Stimulated activated CD4-positive, alpha-beta T cell treated with anti-CD3 and anti-CD28 coated beads, Interleukin-2, amount 100 ng/mL, for 24 hours (primary cell): ENCODE measurements at regions not wholly inside any gene's neighbourhood (a gene's known extent, or its start where the extent isn't known, plus 50 kb on each side); places are given as distances from the start of the nearest gene placed in this dataset.
"Not testable (repeated sequence)": the region's sequence is repeated elsewhere in the genome, so short reads cannot be mapped to it uniquely, and the experiment has no call there.

ENCODE experiments used
- DNase-seq, 2 donors: peaks; one replicate each; pipeline ENCODE4 v3.0.0-alpha.2; 2020

- DNase-seq, result not testable (repeated sequence)
Measured at GRCh38 chr6:3672339-3672738, 79.2 kb downstream of the PXDC1 start.

GRCh38 chr6:3671382-3671781, 80.1 kb downstream of the PXDC1 start:
- no peak for DNase-seq

- DNase-seq, result no peak
Measured at GRCh38 chr6:3670356-3670755, 81.2 kb downstream of the PXDC1 start.

- DNase-seq, result no peak
Measured at GRCh38 chr6:3669916-3670315, 81.6 kb downstream of the PXDC1 start.

GRCh38 chr6:3665608-3666007, 85.9 kb downstream of the PXDC1 start:
- DNase-seq, result no peak

GRCh38 chr6:3664625-3665041, 86.9 kb downstream of the PXDC1 start:
- no peak for DNase-seq

GRCh38 chr6:3663811-3664210, 87.7 kb downstream of the PXDC1 start:
- no peak for DNase-seq

- no peak for DNase-seq
Measured at GRCh38 chr6:3663081-3663480, 88.4 kb downstream of the PXDC1 start.

- DNase-seq, result no peak
Measured at GRCh38 chr6:3661390-3661789, 90.1 kb downstream of the PXDC1 start.

GRCh38 chr6:3660473-3660872, 91.0 kb downstream of the PXDC1 start:
- DNase-seq, result no peak

- no peak for DNase-seq
Measured at GRCh38 chr6:3659748-3660147, 91.8 kb downstream of the PXDC1 start.

GRCh38 chr6:3656076-3656475, 95.4 kb downstream of the PXDC1 start:
- no peak for DNase-seq

GRCh38 chr6:3654898-3655297, 96.6 kb downstream of the PXDC1 start:
- DNase-seq, result no peak

- DNase-seq, result no peak
Measured at GRCh38 chr6:3654436-3654835, 97.1 kb downstream of the PXDC1 start.

- DNase-seq, result no peak
Measured at GRCh38 chr6:3653528-3654070, 97.9 kb downstream of the PXDC1 start.

- no peak for DNase-seq
Measured at GRCh38 chr6:3651698-3652229, 99.7 kb downstream of the PXDC1 start.

GRCh38 chr6:3650959-3651697, 100.4 kb downstream of the PXDC1 start:
- DNase-seq, result no peak

- DNase-seq, result no peak
Measured at GRCh38 chr6:3650076-3650958, 101.2 kb downstream of the PXDC1 start.

- DNase-seq, result no peak
Measured at GRCh38 chr6:3648724-3649123, 102.8 kb downstream of the PXDC1 start.

- no peak for DNase-seq
Measured at GRCh38 chr6:3646616-3647362, 104.7 kb downstream of the PXDC1 start.

GRCh38 chr6:3644739-3645012, 106.8 kb downstream of the PXDC1 start:
- DNase-seq, result no peak

GRCh38 chr6:3643921-3644738, 107.4 kb downstream of the PXDC1 start:
- DNase-seq, result no peak
